Smooth muscle cell of the brain vasculature (primary cell): ENCODE measurements at regions not wholly inside any gene's neighbourhood (a gene's known extent, or its start where the extent isn't known, plus 50 kb on each side); places are given as distances from the start of the nearest gene placed in this dataset.
"Not testable (repeated sequence)": the region's sequence is repeated elsewhere in the genome, so short reads cannot be mapped to it uniquely, and the experiment has no call there.

Experiments used
- DNase-seq: peaks from one replicate; pipeline ENCODE4 v3.0.0-alpha.2; 2012; ENCODE audit warnings: low read depth, low spot score

DNA sequence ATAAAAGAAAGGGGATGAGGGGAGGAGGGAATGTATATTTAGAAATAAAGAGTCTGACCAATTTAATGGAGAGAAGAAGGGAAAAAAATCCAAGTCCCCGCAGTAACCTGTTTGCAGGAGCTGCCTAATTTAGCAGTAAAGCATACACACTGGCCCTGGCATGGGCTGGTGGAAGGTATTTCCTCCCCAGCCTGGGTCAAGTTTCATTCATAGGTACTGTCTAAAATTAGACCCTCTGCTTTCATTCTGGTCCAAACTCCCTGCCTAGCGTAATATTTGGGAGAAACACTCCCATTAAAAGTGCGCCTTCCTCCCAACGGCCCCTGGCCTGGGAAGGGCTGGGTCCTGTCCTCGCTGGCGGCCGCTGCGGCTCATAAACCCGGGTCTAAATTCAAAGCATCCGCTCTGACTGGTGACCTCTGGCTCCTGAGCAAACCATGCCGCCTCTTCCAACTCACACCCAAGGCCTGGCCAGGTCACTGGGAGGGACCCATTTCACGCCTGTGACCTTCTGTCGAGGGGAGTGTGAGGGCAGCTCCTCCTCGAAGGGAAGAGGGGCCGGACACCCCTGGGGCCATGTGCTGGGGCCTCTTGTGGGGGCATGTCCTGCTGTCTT is 123.2 kb downstream of the FGF18 start:
- no peak for DNase-seq

DNA sequence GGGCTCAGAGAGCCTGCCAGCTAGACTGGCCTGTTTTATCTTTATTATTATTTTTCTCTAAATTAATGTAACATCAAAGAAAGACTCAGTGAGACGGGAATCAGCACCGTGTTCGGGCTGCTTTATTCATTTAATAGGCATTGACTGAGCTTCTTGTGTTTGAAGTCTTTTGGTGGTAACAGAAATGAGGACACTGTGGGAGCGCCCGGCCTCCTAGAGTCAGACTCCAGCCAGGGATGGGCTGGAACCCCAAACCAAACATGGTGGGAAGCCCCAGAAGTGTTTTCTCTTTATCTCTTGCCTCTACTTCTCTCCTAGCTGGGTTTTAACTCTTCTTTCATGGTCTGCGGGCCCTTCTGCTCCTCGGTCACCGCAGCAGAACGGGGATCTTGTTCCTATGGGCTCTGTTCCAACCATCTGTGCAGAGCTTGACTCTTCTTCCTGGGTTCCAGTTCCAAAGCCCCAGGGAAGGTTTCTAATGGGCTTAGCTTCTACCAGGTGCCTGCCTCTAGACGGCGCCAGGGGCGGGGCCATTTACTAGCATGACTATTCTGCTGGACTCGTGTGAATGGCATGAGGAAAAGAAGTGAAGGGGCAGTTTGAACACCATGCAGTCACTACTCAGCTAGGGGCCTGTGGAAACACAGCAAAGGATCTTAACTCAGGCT is 123.8 kb downstream of the FGF18 start:
- DNase-seq, result no peak

DNA sequence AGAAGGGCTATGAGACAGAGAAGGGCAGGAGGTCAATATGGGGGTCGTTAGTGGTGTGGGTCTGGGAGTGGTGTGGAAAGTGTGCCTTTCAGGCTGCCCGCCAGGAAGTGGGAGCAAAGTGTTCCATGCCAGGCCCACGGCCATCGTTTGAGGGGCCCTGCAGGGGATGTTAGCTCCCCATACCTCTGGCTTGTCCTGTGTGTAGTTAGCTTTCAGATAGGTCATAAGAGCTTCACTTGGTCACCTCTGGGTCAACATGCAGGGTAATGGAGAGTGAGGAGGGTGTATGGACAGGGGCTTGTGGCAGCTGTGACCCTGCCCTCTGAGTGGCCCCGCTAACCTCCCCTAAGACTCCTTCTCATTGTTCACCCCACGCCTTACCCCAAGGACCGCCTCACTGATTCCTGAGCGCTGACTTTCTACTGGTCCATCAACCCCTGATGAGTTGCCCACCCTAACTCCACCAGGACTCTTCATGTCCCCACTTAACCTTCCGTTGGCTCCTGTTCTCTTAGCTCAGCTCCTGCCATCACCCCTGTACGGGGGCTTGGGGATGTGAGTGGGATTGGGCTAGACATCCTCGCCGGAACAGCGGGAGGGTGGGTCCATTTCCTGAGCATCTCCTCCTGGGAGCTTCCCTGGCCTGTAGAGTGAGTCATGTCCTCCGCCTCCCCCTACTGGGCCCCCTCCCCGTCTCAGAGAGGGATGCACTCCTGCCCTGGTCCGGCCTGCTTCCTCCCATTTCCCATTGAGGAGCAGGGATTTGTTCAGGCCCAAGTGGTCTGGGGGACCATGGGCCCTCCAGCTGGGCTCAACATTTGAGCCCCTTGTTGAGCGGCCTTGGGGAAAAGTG is 125.7 kb downstream of the FGF18 start:
- DNase-seq, result no peak

DNA sequence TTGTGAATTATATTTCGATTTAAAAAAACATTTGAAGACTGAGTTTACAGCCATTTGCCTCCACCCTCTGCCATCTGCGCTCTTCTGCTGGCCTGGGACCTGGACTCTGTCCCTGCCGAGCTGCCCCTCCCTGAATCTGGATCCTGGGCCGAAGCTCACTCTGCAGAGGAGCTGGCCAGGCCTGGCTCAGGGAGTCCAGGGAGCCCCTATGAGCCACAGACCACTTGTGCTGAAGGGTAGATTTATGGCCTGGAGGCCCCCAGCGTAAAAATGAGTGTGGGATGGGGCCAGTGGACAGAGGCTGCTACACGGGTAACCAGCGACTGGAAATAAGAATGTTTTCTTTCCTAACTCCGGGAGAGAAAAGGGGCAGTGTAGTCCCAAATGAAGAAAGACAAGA is 129.8 kb downstream of the FGF18 start:
- no peak for DNase-seq

DNA sequence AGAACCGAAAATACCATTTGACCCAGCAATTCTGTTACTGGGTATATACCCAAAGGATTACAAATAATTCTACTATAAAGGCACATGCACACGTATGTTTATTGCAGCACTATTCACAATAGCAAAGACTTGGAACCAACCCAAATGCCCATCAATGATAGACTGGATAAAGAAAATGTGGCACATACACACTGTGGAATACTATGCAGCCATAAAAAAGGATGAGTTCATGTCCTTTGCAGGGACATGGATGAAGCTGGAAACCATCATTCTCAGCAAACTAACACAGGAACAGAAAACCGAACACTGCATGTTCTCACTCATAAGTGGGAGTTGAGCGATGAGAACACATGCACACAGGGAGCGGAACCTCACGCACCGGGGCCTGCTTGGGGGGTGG is 134.4 kb downstream of the FGF18 start:
- DNase-seq, result not testable (repeated sequence)

DNA sequence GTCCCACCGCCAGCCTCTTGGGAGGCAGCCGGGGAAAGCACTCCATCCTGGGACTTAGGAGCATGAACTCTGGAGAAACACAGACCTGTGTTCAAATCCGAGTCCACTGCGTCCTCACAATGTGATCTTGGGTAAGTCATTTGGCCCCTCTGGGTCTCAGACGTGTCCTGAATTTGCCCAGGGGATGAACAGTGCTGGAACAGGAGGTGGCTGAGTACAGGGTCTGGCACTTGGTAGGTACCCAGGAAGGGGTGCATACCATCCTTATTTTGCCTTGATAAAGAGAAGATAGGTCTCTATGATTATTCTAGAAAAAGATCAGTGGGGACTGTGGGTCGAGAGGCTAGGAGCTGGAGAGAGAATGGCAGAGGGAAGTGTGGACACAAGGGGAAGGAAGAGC is 135.7 kb downstream of the FGF18 start:
- DNase-seq, result no peak

DNA sequence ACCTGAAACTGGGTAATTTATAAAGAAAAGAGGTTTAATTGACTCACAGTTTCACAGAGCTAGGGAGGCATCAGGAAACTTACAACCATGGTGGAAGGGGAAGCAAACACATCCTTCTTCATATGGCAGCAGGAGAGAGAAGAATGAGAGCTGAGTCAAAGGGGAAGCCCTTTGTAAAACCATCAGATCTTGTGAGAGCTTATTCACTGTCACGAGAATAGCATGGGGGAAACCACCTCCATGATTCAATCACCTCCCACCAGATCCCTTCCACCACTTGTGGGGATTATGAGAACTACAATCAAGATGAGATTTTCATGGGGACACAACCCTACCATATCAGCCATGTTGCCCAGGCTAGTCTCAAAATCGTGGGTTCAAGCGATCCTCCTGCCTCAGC is 143.4 kb downstream of the FGF18 start:
- DNase-seq, result no peak

DNA sequence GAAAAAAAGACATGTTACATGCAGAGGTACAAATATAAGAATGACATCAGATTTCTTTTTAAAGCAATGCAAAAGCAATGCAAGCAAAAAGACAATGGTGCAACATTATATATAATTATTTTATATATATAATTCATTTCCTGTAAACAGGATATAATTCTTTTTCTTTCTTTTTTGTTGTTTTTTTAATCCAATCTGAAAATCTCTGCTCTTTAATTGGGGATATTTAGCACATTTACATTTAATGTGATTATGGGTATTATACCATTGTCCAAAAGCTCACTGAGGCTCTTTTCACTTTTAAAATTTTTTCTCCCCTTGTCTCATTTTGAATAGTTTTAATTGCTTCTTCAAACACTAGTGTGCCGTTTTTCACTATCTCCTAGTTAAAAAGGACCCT is 148.9 kb downstream of the FGF18 start:
- DNase-seq, result no peak

DNA sequence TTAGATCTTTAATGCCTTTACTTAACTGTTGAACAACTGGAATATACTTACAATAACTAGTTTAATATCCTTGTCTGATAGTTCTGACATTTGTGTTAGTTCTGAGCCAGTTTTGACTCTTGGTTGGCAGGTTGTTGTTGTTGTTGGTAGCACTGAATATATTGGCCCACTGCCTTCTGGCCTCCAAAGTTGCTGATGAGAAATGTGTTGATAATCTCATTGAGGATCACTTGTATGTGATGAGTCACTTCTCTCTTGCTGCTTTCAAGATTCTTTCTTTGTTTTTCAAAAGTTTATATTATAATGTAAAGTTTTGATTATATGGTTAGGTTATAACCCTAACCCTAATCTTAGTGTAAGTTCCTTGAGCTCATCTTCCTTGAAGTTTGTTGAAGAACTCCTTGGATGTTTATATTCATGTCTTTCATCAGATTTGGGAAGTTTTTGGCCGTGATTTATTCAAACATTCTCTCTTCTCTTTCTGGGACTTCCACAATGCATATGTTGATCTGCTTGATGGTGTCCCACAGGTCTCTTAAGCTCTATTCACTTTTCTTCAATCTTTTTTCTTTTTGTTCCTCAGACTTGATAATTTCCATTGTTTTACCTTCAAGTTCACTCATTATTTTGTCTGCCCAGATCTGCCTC is 149.7 kb downstream of the FGF18 start:
- DNase-seq, result no peak

DNA sequence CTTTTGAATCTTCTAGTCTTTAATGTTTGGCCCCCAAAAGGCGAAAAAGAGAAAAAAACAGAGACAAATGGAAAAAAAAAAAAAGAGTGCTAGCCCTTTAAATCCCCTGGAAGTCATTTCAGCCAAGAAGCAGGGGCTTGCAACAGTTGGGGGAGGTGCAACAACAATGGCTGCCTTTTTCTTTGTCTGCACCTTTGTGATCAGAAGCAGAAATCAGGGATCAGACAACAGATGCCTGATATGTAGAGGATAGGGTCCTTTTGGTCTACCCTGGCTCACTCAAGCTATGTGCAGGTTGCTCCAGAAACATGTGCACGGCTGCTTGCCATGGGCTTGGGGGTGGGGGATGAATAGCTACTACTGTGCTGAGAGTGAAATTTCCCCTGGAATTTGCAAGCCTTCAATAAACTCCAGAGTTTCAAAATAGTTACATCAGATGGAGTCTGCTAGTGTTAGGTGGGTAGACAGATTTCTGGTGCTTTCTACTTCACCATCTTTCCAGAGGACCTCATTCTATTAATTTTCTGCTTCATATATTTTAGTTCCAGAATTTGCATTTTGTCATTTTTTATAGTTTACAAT is 150.9 kb downstream of the FGF18 start:
- no peak for DNase-seq

DNA sequence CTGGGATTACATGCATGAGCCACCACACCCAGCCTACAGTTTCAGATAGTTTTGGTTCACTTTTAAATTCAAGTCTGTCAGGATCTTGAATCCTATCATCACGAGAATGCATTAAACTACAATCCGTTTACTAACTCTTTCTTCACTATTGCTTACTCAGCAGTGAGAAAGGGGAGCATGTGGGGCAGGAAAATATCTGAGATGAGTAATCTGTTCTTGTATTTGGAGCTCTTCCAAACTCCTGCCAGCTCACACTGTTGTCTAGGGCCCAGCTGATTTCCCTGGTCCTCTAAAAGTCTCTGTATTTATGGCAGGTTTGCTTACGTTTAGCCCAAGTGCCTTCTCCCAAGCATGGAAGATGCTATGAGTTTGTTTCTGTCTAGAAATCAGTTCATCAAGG is 152.2 kb downstream of the FGF18 start:
- DNase-seq, result peak; percentile 28

DNA sequence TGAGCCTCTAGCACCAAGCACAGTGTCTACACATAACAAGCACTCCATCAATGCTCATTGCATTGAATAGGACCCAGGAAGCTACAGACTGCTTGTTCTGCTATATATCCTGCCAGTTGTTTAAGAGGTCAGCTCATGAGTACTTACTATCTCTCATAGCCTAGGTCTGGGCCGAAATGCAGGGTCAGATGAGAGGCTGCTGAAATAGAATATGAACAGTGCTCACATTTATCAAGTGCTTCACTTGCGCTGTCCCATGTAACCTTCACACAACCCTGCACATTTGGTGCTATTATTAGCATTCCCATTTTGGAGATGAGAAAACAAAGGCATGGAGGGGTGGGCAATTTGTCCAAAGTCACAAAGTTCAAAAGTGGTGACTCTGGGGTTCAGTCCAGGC is 153.6 kb downstream of the FGF18 start:
- DNase-seq, result no peak

DNA sequence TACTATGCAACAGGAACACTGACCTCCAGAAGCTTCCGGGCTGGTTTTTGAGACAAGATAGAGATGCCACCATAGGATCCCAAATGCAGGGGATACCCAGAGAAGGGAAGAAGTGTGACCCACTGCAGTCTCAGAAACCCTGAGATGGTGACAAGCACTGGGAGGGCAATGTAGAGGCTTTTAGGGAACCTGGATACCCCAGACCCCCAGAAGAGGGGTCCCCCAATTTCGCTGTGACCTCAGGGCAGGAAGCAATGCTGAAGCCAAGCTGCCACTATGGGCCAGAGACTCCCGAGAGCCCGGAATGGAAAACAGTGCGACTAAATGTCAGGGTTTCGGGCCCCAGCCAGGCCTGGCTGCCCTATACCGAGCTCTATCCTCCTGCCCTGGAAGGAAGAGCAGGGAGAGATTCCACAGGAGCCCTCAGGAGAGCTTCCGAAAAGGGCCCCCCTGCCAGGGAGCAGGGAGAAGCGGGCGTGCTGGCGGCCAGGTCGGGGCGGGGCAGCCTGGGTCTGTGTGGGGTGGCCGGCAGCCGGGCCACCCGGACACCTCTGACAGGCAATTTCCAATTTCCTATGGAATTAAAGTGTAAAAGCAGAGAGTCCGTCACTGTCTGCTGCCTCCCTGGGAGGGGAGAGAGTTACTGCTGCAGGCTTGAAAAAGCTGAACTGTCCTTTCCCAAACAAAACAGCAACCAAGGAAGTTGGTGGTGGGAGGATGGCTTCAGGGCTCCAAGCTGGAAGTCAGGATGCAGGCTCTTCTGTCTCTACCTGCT is 154.2 kb downstream of the FGF18 start:
- no peak for DNase-seq

DNA sequence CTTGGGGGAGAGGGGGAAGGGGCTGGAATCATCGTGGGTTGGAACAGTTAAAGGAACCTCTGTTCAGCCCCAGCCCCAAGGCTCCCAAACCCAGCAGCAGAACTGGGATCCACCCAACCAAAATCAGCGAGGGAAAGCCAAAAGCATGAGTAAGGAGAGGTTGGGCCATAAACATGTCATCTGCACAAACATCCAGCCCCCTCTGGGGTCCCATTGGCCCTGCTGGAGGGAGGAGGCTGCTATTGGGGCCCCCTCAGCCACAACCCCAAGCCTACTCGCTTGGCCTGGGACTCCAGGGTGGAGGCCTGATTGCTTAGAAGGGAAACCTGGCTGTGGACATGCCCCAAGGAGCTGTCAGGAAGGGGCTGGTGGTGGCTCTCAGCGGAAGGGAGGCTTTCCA is 154.9 kb downstream of the FGF18 start:
- DNase-seq, result no peak

DNA sequence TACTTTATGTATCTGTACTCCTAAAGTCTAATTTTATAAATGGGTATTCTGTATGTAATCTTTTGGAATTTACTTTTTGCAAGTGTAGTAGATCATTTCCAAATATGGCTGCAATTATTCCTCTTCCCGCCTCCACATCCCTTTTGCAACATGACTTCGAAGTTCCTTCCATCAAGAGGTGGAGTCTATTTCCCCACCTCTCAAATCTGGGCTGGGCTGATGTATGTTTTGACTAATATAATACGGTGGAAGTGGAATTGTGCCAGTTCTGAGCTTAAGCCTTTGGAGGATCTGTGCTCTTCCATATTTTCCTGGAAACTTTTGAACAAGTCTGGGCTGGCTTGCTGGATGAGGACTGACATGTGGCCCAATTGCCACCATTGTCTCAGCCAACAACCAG is 155.9 kb downstream of the FGF18 start:
- DNase-seq, result no peak

DNA sequence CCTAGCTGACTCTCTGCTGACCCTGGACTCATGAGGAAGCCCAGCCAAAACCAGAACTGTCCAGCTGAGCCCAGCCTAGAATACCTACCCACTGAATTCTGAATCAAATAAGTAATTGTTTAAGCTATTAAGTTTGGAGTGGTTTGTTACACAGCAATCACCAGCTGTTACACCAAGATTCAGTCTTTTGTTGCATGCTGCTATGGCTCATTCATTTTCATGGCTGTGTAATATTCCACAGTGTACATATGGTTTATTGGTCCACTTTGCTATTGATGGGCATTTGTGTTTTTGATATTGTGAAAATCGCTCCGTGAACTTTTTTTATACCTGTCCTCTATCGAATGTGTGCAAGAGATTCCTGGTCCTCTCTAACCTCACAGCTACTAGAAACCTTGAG is 156.4 kb downstream of the FGF18 start:
- no peak for DNase-seq

DNA sequence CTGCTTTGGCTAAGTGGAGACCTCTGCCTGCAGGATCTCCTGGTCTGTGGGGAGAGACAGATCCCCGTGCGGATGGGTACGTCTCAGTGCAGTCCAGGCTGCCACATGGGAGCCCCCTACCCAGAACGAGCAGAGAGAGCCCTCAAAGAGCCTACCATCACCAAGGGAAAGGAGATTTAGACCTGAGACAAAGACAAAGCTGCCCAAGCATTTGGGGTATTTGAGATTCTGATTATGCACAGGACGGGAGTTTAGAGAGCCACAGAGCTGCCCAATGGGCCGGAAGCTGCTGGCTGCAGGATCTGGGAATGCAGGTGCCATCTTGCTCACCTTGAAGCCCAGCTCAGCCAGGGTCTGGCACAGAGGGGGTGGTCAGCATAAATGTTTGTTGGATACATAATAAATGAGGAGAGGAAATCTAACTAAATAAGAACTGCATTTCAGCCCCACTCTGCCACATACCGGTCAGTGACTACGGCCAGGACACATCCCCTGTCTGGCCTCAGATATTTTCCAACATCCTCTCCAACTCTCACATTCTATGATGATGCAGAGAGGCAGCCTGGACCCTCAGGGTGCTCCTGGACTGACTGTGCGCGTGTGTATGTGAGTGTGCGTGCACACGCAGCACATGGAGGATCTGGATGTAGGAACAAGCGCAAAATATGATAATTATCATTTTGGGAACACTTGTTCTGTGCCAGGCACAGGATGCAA is 157.8 kb downstream of the FGF18 start:
- DNase-seq, result no peak

DNA sequence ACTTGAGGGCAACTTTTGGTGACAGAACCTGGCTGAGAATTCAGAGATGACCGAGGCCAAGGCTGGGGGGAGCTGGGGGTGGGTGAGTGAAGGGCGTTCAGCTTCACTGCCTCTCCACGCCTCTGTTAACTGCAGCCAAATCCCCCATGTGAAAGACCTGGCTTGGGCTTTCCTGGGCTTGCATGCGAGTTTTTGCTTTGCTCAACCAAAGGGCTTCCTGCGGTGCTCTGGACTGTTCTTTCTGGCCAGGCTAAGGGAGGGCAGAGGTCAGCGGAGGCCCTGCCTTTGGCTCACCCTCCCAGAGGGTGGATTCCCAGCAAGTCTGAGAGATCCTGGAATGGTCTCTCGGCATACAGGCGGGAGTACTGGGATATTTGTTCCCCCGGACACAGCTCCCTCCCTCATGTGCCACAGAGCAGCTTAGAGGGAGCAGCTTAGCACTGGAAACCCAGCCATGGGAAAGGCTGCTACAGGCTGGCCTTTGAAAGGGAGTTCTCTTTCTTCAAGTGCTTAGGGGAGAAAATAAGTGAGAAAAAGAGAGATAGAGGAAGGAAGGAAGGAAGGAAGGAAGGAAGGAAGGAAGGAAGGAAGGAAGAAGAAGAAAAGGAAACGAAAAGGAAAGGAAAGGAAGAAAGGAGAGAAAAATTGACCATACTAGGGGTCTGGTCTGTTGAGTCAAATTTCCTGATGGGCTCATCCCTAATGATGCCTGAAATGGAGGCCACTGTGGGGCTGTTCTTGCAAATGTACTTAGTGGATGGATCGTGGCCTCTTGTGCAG is 158.8 kb downstream of the FGF18 start:
- DNase-seq, result no peak

DNA sequence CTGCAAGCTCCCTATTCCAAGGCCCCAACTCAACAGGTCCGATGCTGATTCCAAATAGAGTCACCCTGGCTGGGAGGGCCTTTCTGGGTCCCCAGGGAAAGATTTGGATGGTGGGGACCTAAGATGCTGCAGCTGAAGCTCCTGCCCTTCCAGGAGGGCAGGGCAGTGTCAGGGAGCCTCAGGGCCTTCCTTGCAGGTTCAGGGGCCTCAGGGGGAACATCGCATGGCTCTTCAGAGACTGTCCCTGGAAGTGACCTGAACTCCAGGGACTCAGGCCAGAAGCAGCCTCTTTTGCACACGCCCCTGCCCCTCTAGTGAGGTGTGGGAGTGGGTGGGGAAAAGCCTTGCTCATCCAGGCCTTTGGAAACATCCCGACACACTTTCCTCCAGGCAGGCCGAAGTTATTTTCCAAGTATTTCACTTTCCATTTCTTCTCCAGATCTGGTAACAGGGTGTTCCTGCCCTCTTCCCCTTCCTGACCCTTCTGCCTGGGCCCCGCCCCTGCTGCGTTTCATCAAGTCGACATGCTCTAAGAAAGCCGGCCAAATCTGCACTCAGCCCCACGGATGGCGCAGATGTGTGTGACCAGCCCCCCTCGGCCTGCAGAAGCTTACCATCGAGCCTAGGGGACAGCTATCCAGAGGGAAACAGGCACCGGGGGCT is 159.5 kb downstream of the FGF18 start:
- DNase-seq, result no peak
